Neural cell (in vitro differentiated cells): ENCODE measurements at regions not wholly inside any gene's neighbourhood (a gene's known extent, or its start where the extent isn't known, plus 50 kb on each side); places are given as distances from the start of the nearest gene placed in this dataset.

Experiments
- H2AFZ ChIP-seq: fragments of 200-600, 300-800 bp; sonication (generic), shearing (Covaris generic); 2 replicates; pipeline ENCODE4 v1.6.0; 2014; ENCODE audit warnings: low read depth, mild to moderate bottlenecking, antibody characterized with exemption, low read length, moderate library complexity
- H3F3A ChIP-seq: fragments of 200-600 bp; shearing (Covaris generic); 2 replicates; pipeline ENCODE4 v1.6.1; 2016; ENCODE audit warnings: mild to moderate bottlenecking, moderate library complexity, mixed read lengths, antibody characterized with exemption, low read length; ENCODE audit not compliant: insufficient read depth, poor library complexity, severe bottlenecking
- H3K27ac ChIP-seq: fragments of 200-600, 300-800 bp; sonication (generic), shearing (Covaris generic); 2 replicates; pipeline ENCODE4 v1.5.1; 2014; ENCODE audit warnings: mild to moderate bottlenecking, low read length, moderate library complexity
- H3K27me3 ChIP-seq: fragments of 300-800, 200-600 bp; sonication (generic), shearing (Covaris generic); 2 replicates; pipeline ENCODE4 v1.6.0; 2014; ENCODE audit warnings: mild to moderate bottlenecking, low read depth, low read length, moderate library complexity; ENCODE audit not compliant: insufficient read depth
- H3K36me3 ChIP-seq: fragments of 300-800, 200-600 bp; sonication (generic), shearing (Covaris generic); 2 replicates; pipeline ENCODE4 v1.5.1; 2014; ENCODE audit warnings: mild to moderate bottlenecking, antibody characterized with exemption, low read length, moderate library complexity; ENCODE audit not compliant: insufficient read depth
- H3K4me2 ChIP-seq: fragments of 300-800, 200-600 bp; sonication (generic), shearing (Covaris generic); 2 replicates; pipeline ENCODE4 v1.6.0; 2014; ENCODE audit warnings: mild to moderate bottlenecking, low read length
- H3K4me3 ChIP-seq: fragments of 300-800, 200-600 bp; sonication (generic), shearing (Covaris generic); 2 replicates; pipeline ENCODE4 v1.5.1; 2014; ENCODE audit warnings: mild to moderate bottlenecking, low read length, moderate library complexity
- H3K79me2 ChIP-seq: fragments of 200-600 bp; shearing (Covaris generic); replicated peaks from 2 replicates; pipeline ENCODE4 v1.6.0; 2014; ENCODE audit warnings: mild to moderate bottlenecking, low read length, moderate library complexity; ENCODE audit not compliant: insufficient read depth
- H3K9ac ChIP-seq: fragments of 300-800, 200-600 bp; sonication (generic), shearing (Covaris generic); 2 replicates; pipeline ENCODE4 v1.6.1; 2016; ENCODE audit warnings: mild to moderate bottlenecking, low read length, mixed read lengths
- H3K9me2 ChIP-seq: fragments of 200-600 bp; shearing (Covaris generic); 2 replicates; pipeline ENCODE4 v1.6.1; 2016; ENCODE audit warnings: mild to moderate bottlenecking, low read length, mixed read lengths; ENCODE audit not compliant: insufficient read depth
- H3K9me3 ChIP-seq: fragments of 200-600, 300-800 bp; sonication (generic), shearing (Covaris generic); 2 replicates; pipeline ENCODE4 v1.6.1; 2016; ENCODE audit warnings: mild to moderate bottlenecking, mixed run types, low read length, moderate library complexity, mixed read lengths
- H4K20me1 ChIP-seq: fragments of 200-600 bp; shearing (Covaris generic); 2 replicates; pipeline ENCODE4 v1.6.1; 2016; ENCODE audit warnings: mild to moderate bottlenecking, mixed run types; ENCODE audit not compliant: insufficient read depth
- EP300 ChIP-seq: fragments of 450-650 bp; conservative IDR thresholded peaks from 2 replicates; pipeline ENCODE4 v1.6.1; 2014; ENCODE audit warnings: antibody characterized with exemption, mild to moderate bottlenecking, moderate library complexity; ENCODE audit not compliant: poor library complexity, severe bottlenecking
- EZH2 ChIP-seq: fragments of 200-600, 300-800 bp; shearing (Covaris generic), sonication (generic); IDR thresholded peaks from 2 replicates; pipeline ENCODE4 v1.6.1; 2014; ENCODE audit warnings: antibody characterized with exemption, low read length, borderline replicate concordance, mild to moderate bottlenecking; ENCODE audit not compliant: insufficient read depth, poor library complexity, severe bottlenecking
- MXI1 ChIP-seq: fragments of 450-650 bp; conservative IDR thresholded peaks from 2 replicates; pipeline ENCODE4 v1.6.1; 2014; ENCODE audit warnings: antibody characterized with exemption, mild to moderate bottlenecking; ENCODE audit not compliant: poor library complexity, severe bottlenecking
- POLR2AphosphoS5 ChIP-seq: IDR thresholded peaks from 2 replicates; pipeline ENCODE4 v1.6.1; 2012
- RAD21 ChIP-seq: fragments of 450-650 bp; conservative IDR thresholded peaks from 2 replicates; pipeline ENCODE4 v1.6.1; 2014; ENCODE audit warnings: antibody characterized with exemption, mild to moderate bottlenecking, moderate library complexity
- SMC3 ChIP-seq: fragments of 450-650 bp; conservative IDR thresholded peaks from 2 replicates; pipeline ENCODE4 v1.6.1; 2014; ENCODE audit warnings: antibody characterized with exemption, mild to moderate bottlenecking, moderate library complexity; ENCODE audit not compliant: poor library complexity
- TAF1 ChIP-seq: IDR thresholded peaks from 2 replicates; pipeline ENCODE4 v1.6.1; 2012; ENCODE audit warnings: low read depth
- TF ChIP-seq, protein P1 (sequence below): fragments of 450-650 bp; IDR thresholded peaks from 2 replicates; pipeline ENCODE4 v1.5.1; 2014; ENCODE audit warnings: antibody characterized with exemption, mild to moderate bottlenecking, moderate library complexity; ENCODE audit not compliant: poor library complexity, severe bottlenecking
- TF ChIP-seq, protein P2 (sequence below): IDR thresholded peaks from 2 replicates; pipeline ENCODE4 v1.6.1; 2012; ENCODE audit warnings: borderline replicate concordance

DNA sequence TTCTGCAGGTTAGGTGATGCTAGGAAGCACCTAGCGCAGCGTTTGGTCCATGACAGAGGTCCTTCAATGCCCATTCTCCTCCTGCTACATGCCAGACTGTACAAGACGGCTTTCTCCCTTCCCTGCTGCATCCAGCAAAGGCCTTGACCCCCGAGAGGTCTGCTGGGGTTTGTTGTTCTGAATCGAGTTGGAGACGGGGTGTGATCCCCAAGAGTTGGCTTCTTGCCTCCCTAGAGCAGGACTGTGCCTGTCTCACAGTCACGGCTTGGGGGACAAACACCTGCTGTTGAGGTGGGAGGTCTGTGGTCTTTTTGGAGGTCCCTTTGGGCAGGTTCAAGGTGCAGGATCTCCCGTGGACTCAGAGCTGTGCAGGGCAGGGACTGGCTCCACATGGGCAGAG is 352.3 kb upstream of the B3GAT1 start:
- no peaks in the 10 kb centered on the region for H3K9me2 ChIP-seq
- no peaks in the 10 kb centered on the region for H4K20me1 ChIP-seq
- H3K9ac ChIP-seq = no peak overlapping the region
- TF ChIP-seq, protein P1, sequence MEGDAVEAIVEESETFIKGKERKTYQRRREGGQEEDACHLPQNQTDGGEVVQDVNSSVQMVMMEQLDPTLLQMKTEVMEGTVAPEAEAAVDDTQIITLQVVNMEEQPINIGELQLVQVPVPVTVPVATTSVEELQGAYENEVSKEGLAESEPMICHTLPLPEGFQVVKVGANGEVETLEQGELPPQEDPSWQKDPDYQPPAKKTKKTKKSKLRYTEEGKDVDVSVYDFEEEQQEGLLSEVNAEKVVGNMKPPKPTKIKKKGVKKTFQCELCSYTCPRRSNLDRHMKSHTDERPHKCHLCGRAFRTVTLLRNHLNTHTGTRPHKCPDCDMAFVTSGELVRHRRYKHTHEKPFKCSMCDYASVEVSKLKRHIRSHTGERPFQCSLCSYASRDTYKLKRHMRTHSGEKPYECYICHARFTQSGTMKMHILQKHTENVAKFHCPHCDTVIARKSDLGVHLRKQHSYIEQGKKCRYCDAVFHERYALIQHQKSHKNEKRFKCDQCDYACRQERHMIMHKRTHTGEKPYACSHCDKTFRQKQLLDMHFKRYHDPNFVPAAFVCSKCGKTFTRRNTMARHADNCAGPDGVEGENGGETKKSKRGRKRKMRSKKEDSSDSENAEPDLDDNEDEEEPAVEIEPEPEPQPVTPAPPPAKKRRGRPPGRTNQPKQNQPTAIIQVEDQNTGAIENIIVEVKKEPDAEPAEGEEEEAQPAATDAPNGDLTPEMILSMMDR = no peak
- TF ChIP-seq, protein P2, sequence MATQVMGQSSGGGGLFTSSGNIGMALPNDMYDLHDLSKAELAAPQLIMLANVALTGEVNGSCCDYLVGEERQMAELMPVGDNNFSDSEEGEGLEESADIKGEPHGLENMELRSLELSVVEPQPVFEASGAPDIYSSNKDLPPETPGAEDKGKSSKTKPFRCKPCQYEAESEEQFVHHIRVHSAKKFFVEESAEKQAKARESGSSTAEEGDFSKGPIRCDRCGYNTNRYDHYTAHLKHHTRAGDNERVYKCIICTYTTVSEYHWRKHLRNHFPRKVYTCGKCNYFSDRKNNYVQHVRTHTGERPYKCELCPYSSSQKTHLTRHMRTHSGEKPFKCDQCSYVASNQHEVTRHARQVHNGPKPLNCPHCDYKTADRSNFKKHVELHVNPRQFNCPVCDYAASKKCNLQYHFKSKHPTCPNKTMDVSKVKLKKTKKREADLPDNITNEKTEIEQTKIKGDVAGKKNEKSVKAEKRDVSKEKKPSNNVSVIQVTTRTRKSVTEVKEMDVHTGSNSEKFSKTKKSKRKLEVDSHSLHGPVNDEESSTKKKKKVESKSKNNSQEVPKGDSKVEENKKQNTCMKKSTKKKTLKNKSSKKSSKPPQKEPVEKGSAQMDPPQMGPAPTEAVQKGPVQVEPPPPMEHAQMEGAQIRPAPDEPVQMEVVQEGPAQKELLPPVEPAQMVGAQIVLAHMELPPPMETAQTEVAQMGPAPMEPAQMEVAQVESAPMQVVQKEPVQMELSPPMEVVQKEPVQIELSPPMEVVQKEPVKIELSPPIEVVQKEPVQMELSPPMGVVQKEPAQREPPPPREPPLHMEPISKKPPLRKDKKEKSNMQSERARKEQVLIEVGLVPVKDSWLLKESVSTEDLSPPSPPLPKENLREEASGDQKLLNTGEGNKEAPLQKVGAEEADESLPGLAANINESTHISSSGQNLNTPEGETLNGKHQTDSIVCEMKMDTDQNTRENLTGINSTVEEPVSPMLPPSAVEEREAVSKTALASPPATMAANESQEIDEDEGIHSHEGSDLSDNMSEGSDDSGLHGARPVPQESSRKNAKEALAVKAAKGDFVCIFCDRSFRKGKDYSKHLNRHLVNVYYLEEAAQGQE = no peak
- TF ChIP-seq RAD21 (no peak), SMC3 (no peak), EP300 (no peak), MXI1 (no peak), EZH2 (no peak), TAF1 (no peak), POLR2AphosphoS5 (no peak)
- H3K36me3 ChIP-seq = no peaks in the 10 kb centered on the region
- no peak overlapping the region for H3K4me2 ChIP-seq
- no peak overlapping the region for H3K27ac ChIP-seq
- no peaks in the 10 kb centered on the region for H3K27me3 ChIP-seq
- no peaks in the 10 kb centered on the region for H3F3A ChIP-seq
- no peaks in the 10 kb centered on the region for H3K79me2 ChIP-seq
- H2AFZ ChIP-seq = no peak overlapping the region
- H3K4me3 ChIP-seq = no peak overlapping the region
- H3K9me3 ChIP-seq = no peaks in the 10 kb centered on the region

DNA sequence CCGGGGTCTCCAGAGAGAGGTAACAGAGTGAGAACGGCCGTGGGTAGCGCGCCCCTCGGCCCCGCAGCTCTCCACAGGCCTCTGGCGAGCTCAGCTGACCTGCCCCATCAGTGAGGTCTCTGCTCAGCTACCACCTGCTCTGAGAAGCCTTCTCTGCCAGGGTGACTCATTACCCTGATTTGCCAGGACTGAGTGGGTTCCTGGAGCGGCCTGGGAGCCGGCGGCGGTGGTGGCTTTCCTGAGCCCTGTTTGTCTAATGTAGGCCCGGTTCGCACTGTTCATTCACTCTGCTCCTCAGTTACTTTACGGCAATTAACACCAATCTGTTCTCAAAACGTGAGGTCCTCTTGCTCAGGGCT is 351.0 kb upstream of the B3GAT1 start:
- Histone ChIP-seq H4K20me1 (no peaks in the 10 kb centered on the region), H3F3A (no peaks in the 10 kb centered on the region), H3K79me2 (no peaks in the 10 kb centered on the region), H3K9ac (no peak overlapping the region), H2AFZ (no peak overlapping the region), H3K27me3 (no peaks in the 10 kb centered on the region), H3K4me3 (no peak overlapping the region), H3K9me2 (no peaks in the 10 kb centered on the region), H3K36me3 (no peaks in the 10 kb centered on the region), H3K27ac (no peak overlapping the region), H3K9me3 (no peaks in the 10 kb centered on the region), H3K4me2 (no peak overlapping the region)
- TF ChIP-seq, protein P2 = no peak
- TF ChIP-seq EZH2 = no peak
- TF ChIP-seq, protein P1 = no peak
- TF ChIP-seq EP300 = no peak
- no peak for TF ChIP-seq TAF1
- no peak for TF ChIP-seq MXI1
- TF ChIP-seq POLR2AphosphoS5 = no peak
- no peak for TF ChIP-seq SMC3
- TF ChIP-seq RAD21 = no peak
